ENCODE measurements at regions not wholly inside any gene's neighbourhood (a gene's known extent, or its start where the extent isn't known, plus 50 kb on each side); places are given as distances from the start of the nearest gene placed in this dataset.

- TF ChIP-seq, protein P1, sequence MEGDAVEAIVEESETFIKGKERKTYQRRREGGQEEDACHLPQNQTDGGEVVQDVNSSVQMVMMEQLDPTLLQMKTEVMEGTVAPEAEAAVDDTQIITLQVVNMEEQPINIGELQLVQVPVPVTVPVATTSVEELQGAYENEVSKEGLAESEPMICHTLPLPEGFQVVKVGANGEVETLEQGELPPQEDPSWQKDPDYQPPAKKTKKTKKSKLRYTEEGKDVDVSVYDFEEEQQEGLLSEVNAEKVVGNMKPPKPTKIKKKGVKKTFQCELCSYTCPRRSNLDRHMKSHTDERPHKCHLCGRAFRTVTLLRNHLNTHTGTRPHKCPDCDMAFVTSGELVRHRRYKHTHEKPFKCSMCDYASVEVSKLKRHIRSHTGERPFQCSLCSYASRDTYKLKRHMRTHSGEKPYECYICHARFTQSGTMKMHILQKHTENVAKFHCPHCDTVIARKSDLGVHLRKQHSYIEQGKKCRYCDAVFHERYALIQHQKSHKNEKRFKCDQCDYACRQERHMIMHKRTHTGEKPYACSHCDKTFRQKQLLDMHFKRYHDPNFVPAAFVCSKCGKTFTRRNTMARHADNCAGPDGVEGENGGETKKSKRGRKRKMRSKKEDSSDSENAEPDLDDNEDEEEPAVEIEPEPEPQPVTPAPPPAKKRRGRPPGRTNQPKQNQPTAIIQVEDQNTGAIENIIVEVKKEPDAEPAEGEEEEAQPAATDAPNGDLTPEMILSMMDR (IDR thresholded peaks at IDR 0.05; ENCODE audit: control extremely low read depth, extremely low read depth), result no peak
- no peak for ATAC-seq (ENCODE audit: insufficient read depth, low FRiP score)
- Histone ChIP-seq H3K27me3 (ENCODE audit: control insufficient read depth in 3 of 3, insufficient read depth in 3 of 3, low read length in 2 of 3) (no peaks in the 10 kb centered on the region), H3K9ac (ENCODE audit: insufficient read depth in 1 of 2, low read length in 2 of 2) (no peak overlapping the region), H3K4me3 (no peak overlapping the region), H3K27ac (ENCODE audit: low read depth in 1 of 2, low read length in 1 of 2) (no peak overlapping the region), H3K36me3 (ENCODE audit: control insufficient read depth in 4 of 4, insufficient read depth in 4 of 4, low read length in 4 of 4) (no peaks in the 10 kb centered on the region), H3K9me3 (ENCODE audit: control insufficient read depth in 4 of 4, insufficient read depth in 3 of 4, low read length in 3 of 4) (no peaks in the 10 kb centered on the region), H3K4me1 (ENCODE audit: control insufficient read depth in 5 of 5, insufficient read depth in 5 of 5, low read length in 5 of 5) (peaks cover 2 to 23% (median 5%) of the 10 kb centered on the region in 5 donors)
- WGBS, 2 donors, result 96 to 97% methylated on average over 7 of the region's 7 CpGs
- no peak for DNase-seq
These were observed 179.9 kb upstream of the THBS1 start for GRCh38 chr15:39400821-39401550.

GRCh38 chr15:39403640-39404117 is 177.2 kb upstream of the THBS1 start:
- DNase-seq (peak; percentile 44 to 82 (median 68)), ATAC-seq (ENCODE audit: insufficient read depth, low FRiP score) (no peak)
- Histone ChIP-seq H3K9me3 (ENCODE audit: control insufficient read depth in 4 of 4, insufficient read depth in 3 of 4, low read length in 3 of 4) (no peaks in the 10 kb centered on the region), H3K4me1 (ENCODE audit: control insufficient read depth in 5 of 5, insufficient read depth in 5 of 5, low read length in 5 of 5) (peaks cover 2 to 23% (median 7%) of the 10 kb centered on the region in 5 donors), H3K27ac (ENCODE audit: low read depth in 1 of 2, low read length in 1 of 2) (no peak overlapping the region), H3K9ac (ENCODE audit: insufficient read depth in 1 of 2, low read length in 2 of 2) (no peak overlapping the region), H3K27me3 (ENCODE audit: control insufficient read depth in 3 of 3, insufficient read depth in 3 of 3, low read length in 2 of 3) (no peaks in the 10 kb centered on the region), H3K4me3 (no peak overlapping the region), H3K36me3 (ENCODE audit: control insufficient read depth in 4 of 4, insufficient read depth in 4 of 4, low read length in 4 of 4) (no peaks in the 10 kb centered on the region)
- TF ChIP-seq, protein P1 (IDR thresholded peaks at IDR 0.05; ENCODE audit: control extremely low read depth, extremely low read depth), result no peak
- WGBS, 2 donors, result 31 to 57% methylated on average over 3 of the region's 3 CpGs

- DNase-seq (peak; percentile 35 to 58 (median 37)), ATAC-seq (ENCODE audit: insufficient read depth, low FRiP score) (no peak)
- Histone ChIP-seq H3K4me1 (ENCODE audit: control insufficient read depth in 5 of 5, insufficient read depth in 5 of 5, low read length in 5 of 5) (peaks cover 2 to 23% (median 7%) of the 10 kb centered on the region in 5 donors), H3K9me3 (ENCODE audit: control insufficient read depth in 4 of 4, insufficient read depth in 3 of 4, low read length in 3 of 4) (no peaks in the 10 kb centered on the region), H3K27ac (ENCODE audit: low read depth in 1 of 2, low read length in 1 of 2) (peak overlapping the region in 1 of 2 donors; percentile 46), H3K4me3 (no peak overlapping the region), H3K9ac (ENCODE audit: insufficient read depth in 1 of 2, low read length in 2 of 2) (no peak overlapping the region), H3K36me3 (ENCODE audit: control insufficient read depth in 4 of 4, insufficient read depth in 4 of 4, low read length in 4 of 4) (no peaks in the 10 kb centered on the region), H3K27me3 (ENCODE audit: control insufficient read depth in 3 of 3, insufficient read depth in 3 of 3, low read length in 2 of 3) (no peaks in the 10 kb centered on the region)
- TF ChIP-seq, protein P1 (IDR thresholded peaks at IDR 0.05; ENCODE audit: control extremely low read depth, extremely low read depth), result no peak
- WGBS, 2 donors, result 63 to 71% methylated on average over 5 of the region's 5 CpGs
These were observed 176.1 kb upstream of the THBS1 start for GRCh38 chr15:39404767-39405181.
